Heart right ventricle (tissue), 16 donors: ENCODE measurements at regions not wholly inside any gene's neighbourhood (a gene's known extent, or its start where the extent isn't known, plus 50 kb on each side); places are given as distances from the start of the nearest gene placed in this dataset.

Source experiments
- ATAC-seq, 8 donors: fragments of 200-7000 bp; cut with Tn5 transposase; one replicate each; pipeline ENCODE4 v1.9.1; 2020; ENCODE audit warnings: mild to moderate bottlenecking in 8 of 8, moderate library complexity in 8 of 8, moderate number of reproducible peaks in 1 of 8
- DNase-seq, 2 donors: peaks; one replicate each; pipeline ENCODE4 v3.0.0-alpha.2; 2020
- H3K27ac ChIP-seq, 10 donors: fragments of 200-600 bp; sonication (generic) in 2 of 10; one replicate each; pipeline versions ENCODE4 v1.5.0 to v1.8.0; 2020 to 2022; ENCODE audit warnings: mild to moderate bottlenecking in 3 of 10
- H3K27me3 ChIP-seq, 7 donors: fragments of 200-600 bp; one replicate each; pipeline ENCODE4 v1.8.0; 2021 to 2022; ENCODE audit warnings: mild to moderate bottlenecking in 2 of 7
- H3K36me3 ChIP-seq, 9 donors: fragments of 200-600 bp; sonication (generic) in 1 of 9; one replicate each; pipeline versions ENCODE4 v1.5.0 to v1.8.0; 2020 to 2022; ENCODE audit warnings: mild to moderate bottlenecking in 2 of 9
- H3K4me1 ChIP-seq, 9 donors: fragments of 200-600 bp; sonication (generic) in 1 of 9; one replicate each; pipeline versions ENCODE4 v1.5.0 to v1.8.0; 2020 to 2022; ENCODE audit warnings: mild to moderate bottlenecking in 4 of 9
- H3K4me3 ChIP-seq, 10 donors: fragments of 200-600 bp; sonication (generic) in 2 of 10; one replicate each; pipeline versions ENCODE4 v1.5.0 to v1.8.0; 2020 to 2022; ENCODE audit warnings: mild to moderate bottlenecking in 7 of 10, moderate library complexity in 2 of 10
- H3K9me3 ChIP-seq, 11 donors: fragments of 200-600 bp in 10 of 11; sonication (generic) in 2 of 11; one replicate each; pipeline versions ENCODE4 v1.5.0 to v1.8.0; 2013 to 2022; ENCODE audit warnings: mild to moderate bottlenecking in 2 of 11, control low read depth in 1 of 11, moderate library complexity in 1 of 11
- WGBS, 2 donors: extraction: QIAGEN DNeasy Blood & Tissue Kit; methylation state at CpG; one replicate each; pipeline ENCODE4 v1.1.7; 2013; ENCODE audit warnings: inconsistent platforms in 1 of 2; 5-methylcytosine and 5-hydroxymethylcytosine counted together
- intact Hi-C, 10 donors: fragments of 100-400 bp; cut with DNase I; formaldehyde crosslinking; loops; one replicate each; pipeline versions ENCODE4 v1.11.1 to v1.14.2; 2022
- TF ChIP-seq, protein P1 (sequence below), 9 donors: fragments of 200-600 bp; sonication (generic) in 2 of 9; IDR thresholded peaks; one replicate each; pipeline versions ENCODE4 v1.5.0 to v1.8.0; 2021 to 2022; ENCODE audit warnings: antibody characterized with exemption in 9 of 9, mild to moderate bottlenecking in 5 of 9, moderate library complexity in 1 of 9
- donor health status: Arrhythmogenic right ventricular cardiomyopathy.
- donor health status: ischemic (EF 13 %, LVEDD 7.1; RV severe dilation, severe dysfunction).
- donor health status: healthy with polysubstance abuse.
- donor health status: DM: no; HTN: yes; CAD: no.
- donor health status: DM: no; HTN: no; CAD: no.
- donor health status: ischemic (EF 25% LVEDD 6.9; RV normal size, moderate dysfunction).
- donor health status: ischemic (EF 25% LVEDD 5.7; RV mildly dilated, moderate dysfunction).
- donor health status: healthy.
- donor health status: DM: yes; HTN: yes; CAD: no.
- donor health status: Ischemic cardiomyopathy.
- donor health status: ischemic (EF 35%, LVEDD 5.7; RV mildly dilated, moderate dysfunction).
- donor health status: nonischemic (EF 11% LVEDD 7.7; RV severe dilation, severe dysfunction).
- donor health status: DM: yes; HTN: yes; CAD: no.
- donor health status: PGD.
- donor health status: ischemic (EF 29% LVEDD 5.4; RV normal size, mild dysfunction).
- donor health status: nonischemic (EF 23%, LVEDD 6.1; RV moderate dilation, normal function).

DNA sequence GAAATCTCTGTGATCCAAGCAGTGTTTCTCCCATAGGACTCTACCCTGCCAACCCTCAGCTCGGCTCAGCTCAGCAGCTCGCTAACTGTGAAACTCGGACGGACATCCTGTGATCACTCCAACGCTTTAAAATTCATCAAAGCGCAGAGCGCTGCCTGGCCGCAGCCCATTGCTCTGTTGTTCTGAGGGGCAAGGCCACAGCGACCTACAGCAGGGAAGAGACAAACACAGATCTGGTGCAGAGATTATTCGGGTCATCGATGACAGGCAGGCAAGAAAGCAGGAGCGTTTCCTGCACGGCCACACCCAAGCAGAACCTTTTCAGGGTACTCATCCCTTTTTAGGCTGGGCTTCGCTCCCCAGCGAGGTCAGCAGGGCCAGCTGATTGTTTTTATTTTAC lies 72.1 kb downstream of the INSIG1 start:
- peaks cover 37 to 74% (median 73%) of the 10 kb centered on the region in 7 donors for H3K27me3 ChIP-seq
- 43 to 44% methylated on average over 15 of the region's 15 CpGs for WGBS, 2 donors
- no peaks in the 10 kb centered on the region for H3K36me3 ChIP-seq
- no peak overlapping the region for H3K4me3 ChIP-seq
- ATAC-seq (no peak), DNase-seq (no peak)
- intact Hi-C loops: no loop called here
- no peak overlapping the region for H3K27ac ChIP-seq
- peaks cover 10 to 33% (median 29%) of the 10 kb centered on the region in 9 donors for H3K4me1 ChIP-seq
- no peaks in the 10 kb centered on the region for H3K9me3 ChIP-seq
- TF ChIP-seq, protein P1, sequence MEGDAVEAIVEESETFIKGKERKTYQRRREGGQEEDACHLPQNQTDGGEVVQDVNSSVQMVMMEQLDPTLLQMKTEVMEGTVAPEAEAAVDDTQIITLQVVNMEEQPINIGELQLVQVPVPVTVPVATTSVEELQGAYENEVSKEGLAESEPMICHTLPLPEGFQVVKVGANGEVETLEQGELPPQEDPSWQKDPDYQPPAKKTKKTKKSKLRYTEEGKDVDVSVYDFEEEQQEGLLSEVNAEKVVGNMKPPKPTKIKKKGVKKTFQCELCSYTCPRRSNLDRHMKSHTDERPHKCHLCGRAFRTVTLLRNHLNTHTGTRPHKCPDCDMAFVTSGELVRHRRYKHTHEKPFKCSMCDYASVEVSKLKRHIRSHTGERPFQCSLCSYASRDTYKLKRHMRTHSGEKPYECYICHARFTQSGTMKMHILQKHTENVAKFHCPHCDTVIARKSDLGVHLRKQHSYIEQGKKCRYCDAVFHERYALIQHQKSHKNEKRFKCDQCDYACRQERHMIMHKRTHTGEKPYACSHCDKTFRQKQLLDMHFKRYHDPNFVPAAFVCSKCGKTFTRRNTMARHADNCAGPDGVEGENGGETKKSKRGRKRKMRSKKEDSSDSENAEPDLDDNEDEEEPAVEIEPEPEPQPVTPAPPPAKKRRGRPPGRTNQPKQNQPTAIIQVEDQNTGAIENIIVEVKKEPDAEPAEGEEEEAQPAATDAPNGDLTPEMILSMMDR (IDR thresholded peaks at IDR 0.05): no peak

DNA sequence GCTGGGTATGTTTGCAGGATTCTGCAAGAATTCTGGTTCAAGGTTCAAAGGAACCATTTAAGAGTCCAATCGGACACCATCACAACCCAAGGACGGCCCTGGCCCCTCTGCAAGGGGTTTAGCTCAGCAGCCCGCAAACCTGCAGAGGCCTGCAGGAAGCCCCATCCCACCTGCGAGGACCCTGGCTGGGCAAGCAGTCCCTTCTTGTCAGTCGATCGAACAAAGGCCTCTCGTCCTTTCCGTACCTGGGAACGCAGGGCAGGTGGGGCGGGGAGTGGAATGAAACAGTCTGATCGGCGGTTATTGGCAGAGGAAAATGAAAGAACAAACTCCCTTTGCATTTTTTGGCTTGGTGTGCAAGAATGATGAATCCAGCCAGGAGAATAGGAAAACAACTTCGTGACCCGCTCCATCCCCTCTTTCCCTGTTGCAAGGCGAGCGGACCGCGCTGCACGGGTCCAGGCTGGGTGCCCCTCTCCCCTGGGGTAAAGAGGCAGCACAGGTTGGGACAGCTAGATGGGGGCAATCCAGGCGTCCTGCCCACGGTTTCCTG lies 73.7 kb downstream of the INSIG1 start:
- H3K4me3 ChIP-seq: no peak overlapping the region
- TF ChIP-seq, protein P1 (IDR thresholded peaks at IDR 0.05): no peak
- WGBS, 2 donors: 10 to 15% methylated on average over 21 of the region's 21 CpGs
- peaks cover 49 to 80% (median 80%) of the 10 kb centered on the region in 7 donors for H3K27me3 ChIP-seq
- H3K36me3 ChIP-seq: no peaks in the 10 kb centered on the region
- intact Hi-C loops: no loop called here
- ATAC-seq (no peak), DNase-seq (no peak)
- peaks cover 17 to 48% (median 38%) of the 10 kb centered on the region in 9 donors for H3K4me1 ChIP-seq
- no peak overlapping the region for H3K27ac ChIP-seq
- no peaks in the 10 kb centered on the region for H3K9me3 ChIP-seq

DNA sequence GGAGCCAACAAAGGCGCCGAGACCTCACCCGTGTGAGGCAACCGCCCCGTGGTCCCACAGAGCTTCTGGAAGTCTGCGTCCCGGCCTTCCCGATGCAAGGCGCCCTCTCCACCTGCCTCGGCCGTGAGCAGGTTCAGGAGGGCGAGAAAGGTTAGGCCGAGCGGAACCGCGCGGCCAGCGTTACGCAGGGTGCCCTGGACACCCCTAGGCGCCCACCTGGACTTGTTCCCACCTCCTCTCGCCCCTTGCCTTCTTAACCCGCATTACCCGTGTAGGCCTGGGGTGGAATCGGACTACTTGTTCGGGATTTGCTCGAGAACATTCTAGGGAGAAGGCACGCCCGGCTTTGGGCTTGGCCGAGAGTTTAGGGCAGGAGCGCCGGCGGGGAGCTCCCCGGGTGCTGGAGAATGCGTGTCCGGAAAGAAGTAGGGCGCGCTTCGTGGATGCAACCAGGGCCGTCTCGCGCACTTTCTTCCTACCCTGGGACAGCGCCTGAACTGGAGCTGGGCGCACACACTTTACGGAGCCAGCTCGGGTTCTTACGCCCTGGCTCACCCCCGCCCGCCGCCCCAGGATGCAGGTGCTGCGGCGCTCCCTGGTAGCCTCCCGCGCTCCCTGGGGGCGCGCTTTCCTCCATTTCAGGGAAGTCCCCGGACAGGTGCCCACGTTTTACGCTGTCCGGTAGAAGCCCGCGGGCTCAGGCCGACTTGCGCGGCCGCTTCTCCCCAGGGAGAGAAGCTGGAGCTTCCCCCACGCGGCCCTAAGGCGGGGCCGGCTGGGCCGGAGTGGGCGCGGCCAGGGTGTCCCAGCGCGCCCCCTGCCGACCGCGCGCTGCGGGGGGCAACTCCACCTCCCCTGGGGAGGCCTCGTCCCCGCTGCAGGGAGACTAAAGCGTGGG lies 74.5 kb downstream of the INSIG1 start:
- peaks cover 17 to 48% (median 38%) of the 10 kb centered on the region in 9 donors for H3K4me1 ChIP-seq
- ATAC-seq (peak in 4 of 8 donors; percentile 19 to 76 (median 40)), DNase-seq (no peak)
- H3K27ac ChIP-seq: no peak overlapping the region
- 2 to 3% methylated on average over 82 of the region's 82 CpGs for WGBS, 2 donors
- TF ChIP-seq, protein P1 (IDR thresholded peaks at IDR 0.05): peak in 7 of 9 donors; percentile 18 to 59 (median 40)
- H3K4me3 ChIP-seq: peak overlapping the region in 3 of 10 donors; percentile 17 to 48 (median 27)
- intact Hi-C loops: no loop called here
- no peaks in the 10 kb centered on the region for H3K9me3 ChIP-seq
- H3K27me3 ChIP-seq: peaks cover 49 to 88% (median 87%) of the 10 kb centered on the region in 7 donors
- H3K36me3 ChIP-seq: no peaks in the 10 kb centered on the region

DNA sequence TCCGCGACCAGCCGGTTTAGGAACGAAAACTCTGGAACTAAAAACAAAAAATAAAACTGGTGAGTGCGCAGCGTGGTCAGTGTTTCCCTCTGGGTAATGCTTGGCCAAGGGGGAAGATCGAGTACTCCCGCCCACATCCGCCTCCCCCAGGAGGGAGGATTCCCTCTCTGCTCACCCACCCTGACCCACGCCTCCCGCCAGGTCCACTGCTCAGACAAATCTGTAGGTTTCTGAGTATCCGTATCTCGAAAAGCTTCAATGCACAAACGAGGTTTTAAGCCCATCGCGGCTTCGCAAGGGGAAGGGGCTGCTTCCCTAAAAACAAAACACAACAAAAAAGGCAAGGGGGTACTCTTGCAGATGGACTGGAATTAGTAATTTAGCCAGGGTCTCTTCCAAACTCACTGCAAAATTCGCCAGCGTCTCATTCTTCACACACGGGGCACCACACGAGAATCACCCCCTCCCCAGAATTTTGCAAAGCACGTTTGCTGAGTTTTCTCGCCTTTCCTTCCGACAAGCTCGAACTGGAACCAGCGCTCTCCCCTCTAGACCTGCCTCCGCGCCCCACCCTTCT lies 75.2 kb downstream of the INSIG1 start:
- TF ChIP-seq, protein P1 (IDR thresholded peaks at IDR 0.05): no peak
- Histone ChIP-seq H3K27ac (no peak overlapping the region), H3K4me3 (peak overlapping the region in 9 of 10 donors; percentile 13 to 48 (median 34)), H3K36me3 (no peaks in the 10 kb centered on the region), H3K4me1 (peaks cover 17 to 53% (median 42%) of the 10 kb centered on the region in 9 donors), H3K27me3 (peaks cover 56 to 95% (median 95%) of the 10 kb centered on the region in 7 donors), H3K9me3 (no peaks in the 10 kb centered on the region)
- ATAC-seq (no peak), DNase-seq (no peak)
- 2 to 3% methylated on average over 28 of the region's 28 CpGs for WGBS, 2 donors
- intact Hi-C loops: no loop called here
